Activated CD8-positive, alpha-beta memory T cell treated with anti-CD3 and anti-CD28 coated beads, Interleukin-2, amount 50 U/mL, for 4 hours (primary cell): ENCODE measurements at regions not wholly inside any gene's neighbourhood (a gene's known extent, or its start where the extent isn't known, plus 50 kb on each side); places are given as distances from the start of the nearest gene placed in this dataset.

Experiments
- DNase-seq: peaks from one replicate; pipeline ENCODE4 v3.0.0-alpha.2; 2020

- DNase-seq = no peak
Observed at GRCh38 chr13:59332966-59333365, 830.8 kb downstream of the DIAPH3 start.

- no peak for DNase-seq
Observed at GRCh38 chr13:59337070-59337469, 826.7 kb downstream of the DIAPH3 start.

DNA sequence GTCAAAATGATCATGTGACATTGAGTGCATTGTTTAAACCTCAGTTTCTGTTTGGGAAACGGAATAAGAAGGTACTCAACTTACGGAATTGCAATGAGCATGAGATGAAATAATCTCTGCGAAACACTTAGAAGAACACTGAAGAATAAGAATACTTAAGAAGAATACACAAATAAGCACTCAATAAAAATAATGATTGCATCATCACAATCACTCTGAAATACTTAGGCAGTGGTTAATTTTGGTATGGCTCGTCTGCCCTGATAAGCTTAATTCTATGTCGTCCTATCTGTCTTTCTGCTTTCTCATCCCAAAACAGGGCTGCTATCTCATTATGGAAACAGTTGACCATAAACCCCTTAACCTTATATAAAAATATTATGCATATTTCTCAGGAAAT lies 823.6 kb downstream of the DIAPH3 start:
- DNase-seq = no peak

GRCh38 chr13:59340581-59340980 lies 823.1 kb downstream of the DIAPH3 start:
- no peak for DNase-seq

GRCh38 chr13:59342400-59342799 lies 821.3 kb downstream of the DIAPH3 start:
- no peak for DNase-seq

DNA sequence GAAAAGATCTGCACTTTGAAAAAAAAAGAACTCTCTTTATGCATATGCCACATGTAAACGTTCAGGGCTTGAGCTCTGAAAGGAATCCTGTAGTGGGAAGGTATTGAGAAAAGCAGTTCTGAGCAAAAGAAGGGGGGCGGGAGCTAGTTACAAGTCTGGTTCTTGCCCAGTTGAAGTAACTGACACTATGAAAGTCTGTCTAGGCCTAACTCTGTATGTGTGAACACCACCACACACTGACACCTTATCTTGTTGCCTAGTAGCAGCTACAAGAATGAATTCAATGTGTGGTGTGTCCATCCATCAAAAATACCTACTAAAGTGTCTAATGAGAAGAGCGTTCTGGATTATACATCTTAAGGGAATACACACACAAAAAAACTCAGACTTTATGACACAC lies 820.6 kb downstream of the DIAPH3 start:
- DNase-seq = no peak

DNA sequence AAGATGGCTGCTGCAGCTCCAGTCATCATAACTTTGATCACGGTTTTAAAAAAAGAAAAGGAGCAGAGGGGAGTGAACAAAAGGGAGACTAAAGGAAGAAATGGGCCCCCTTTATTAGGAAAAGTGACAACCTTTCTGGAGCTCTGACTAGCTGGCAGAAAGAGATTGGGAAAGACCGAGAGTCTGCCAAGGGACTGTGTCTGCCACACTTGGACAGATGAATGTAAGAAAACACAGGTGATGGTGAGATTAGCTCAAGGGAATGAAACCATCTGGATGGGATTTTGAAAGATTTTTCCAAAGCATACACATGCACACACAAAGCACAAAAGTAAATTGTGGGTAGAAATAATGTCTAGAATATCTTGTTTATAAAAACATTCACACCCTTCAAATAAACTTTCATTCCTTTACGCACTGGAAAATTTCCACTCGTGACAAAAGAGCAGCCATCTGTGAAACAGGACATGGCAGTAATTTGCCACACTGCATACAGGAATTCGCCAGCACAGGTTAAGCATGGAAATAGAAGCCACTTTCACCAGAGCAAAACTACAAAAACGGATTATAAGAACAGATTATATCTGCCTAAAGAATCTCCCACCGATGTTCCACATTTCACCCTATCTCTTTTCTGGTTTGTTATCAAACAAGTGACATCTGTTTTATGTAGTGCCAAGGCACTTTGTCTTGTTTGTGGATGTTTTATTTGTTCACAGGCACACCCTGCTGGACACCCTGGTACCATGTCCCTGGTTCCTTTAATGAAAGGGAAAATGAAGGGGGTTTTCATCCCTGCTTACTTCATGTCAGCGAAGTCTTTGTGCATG lies 819.5 kb downstream of the DIAPH3 start:
- DNase-seq = no peak

- no peak for DNase-seq
Observed at GRCh38 chr13:59345311-59345710, 818.4 kb downstream of the DIAPH3 start.

DNA sequence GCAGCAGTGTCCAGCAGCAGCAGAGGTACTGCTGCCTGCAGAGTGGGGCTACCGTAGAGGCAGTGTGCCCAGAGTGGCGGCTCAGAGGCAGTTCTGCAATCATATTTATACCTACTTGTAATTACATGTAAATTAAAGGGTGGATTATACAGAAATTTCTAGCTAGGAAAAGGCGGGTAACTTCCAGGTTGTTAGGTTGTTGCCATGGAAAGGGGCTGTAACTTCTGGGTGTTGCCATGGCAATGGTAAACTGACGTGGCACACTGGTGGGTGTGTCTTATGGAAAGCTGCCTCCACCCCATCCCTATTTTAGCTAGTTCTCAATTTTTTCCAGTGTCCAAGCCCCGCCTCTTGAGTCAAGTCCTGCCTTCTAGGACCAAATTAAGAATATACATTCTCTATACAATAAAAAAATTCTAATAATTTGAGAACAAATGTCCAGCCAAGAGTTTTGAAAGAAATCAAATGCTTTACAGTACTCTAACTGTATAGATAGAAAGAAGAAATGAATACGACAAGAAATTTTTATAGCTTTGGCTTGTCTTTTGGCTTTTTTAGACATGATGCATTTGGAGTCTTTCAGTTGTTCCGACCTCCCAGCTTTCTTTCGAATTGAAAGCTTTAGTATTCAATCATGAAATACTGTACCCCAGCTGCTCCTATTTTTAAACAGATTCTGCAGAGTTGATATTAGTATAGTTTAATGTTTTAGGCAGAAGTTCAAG lies 816.6 kb downstream of the DIAPH3 start:
- no peak for DNase-seq

- no peak for DNase-seq
Observed at GRCh38 chr13:59348617-59349016, 815.1 kb downstream of the DIAPH3 start.

DNA sequence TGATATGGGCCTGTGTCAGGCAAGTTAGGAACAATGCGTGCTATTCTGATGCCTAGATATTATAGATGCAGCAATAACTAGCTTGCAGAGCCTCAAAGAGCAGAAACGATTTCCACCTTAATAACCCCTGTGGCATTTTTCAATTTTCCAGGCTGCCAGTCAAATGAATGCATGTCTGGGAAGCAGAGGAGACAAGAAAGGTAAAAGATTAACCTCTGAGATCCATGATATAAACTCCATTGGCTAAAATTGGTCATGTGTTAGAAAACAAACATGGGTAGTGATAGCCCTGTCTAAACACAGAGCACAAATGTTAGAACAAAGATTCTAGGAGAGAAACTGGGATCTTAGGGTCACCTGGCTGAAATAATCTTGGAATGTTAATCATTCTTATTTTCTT lies 811.1 kb downstream of the DIAPH3 start:
- no peak for DNase-seq

DNA sequence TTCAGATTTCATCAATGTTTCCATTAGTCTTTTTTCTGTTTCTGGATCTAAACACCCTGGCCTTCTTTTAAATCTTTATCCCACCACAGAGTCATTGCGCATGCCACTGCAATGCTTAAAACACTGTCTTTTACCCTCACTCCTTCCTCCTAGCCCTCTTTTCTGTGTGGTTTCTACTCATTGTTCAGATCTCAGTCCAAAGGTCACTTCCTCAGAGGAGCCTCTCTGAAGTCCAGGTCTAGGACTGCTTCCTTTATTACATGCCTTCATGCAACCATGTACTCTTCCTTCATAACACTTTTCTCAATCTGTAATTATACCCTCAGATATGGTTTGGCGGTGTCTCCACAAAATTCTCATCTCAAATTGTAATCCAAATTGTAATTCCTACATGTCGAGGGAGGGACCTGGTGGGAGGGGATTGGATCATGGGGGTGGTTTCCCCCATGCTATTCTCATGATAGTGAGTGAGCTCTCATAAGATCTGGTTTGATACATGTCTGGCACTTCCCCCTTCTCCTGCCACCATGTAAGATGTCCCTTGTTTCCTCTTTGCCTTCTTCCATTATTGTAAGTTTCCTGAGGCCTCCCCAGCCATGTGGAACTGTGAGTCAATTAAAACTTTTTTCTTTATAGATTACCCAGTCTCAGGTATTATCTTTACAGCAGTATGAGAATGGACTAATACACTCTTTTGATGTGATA lies 808.9 kb downstream of the DIAPH3 start:
- DNase-seq = no peak

DNA sequence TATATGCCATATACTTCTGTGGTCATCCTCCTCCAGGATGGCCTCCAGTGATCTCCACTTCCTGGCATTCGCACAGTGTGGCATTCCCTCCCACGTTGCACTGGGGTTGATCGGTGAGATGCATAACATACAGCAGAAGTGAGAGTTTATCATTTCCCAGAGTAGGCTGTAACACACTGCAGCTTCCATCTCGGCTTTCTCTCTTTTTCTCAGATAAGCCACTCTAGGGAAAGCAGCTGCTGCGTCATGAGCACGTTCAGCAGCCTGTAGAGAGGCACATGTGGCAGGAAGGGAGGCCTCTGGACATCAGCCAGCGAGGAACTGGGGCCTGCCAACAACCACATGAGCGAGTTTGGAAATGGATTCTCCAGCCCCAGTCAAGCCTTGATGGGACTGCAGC lies 807.1 kb downstream of the DIAPH3 start:
- no peak for DNase-seq

DNA sequence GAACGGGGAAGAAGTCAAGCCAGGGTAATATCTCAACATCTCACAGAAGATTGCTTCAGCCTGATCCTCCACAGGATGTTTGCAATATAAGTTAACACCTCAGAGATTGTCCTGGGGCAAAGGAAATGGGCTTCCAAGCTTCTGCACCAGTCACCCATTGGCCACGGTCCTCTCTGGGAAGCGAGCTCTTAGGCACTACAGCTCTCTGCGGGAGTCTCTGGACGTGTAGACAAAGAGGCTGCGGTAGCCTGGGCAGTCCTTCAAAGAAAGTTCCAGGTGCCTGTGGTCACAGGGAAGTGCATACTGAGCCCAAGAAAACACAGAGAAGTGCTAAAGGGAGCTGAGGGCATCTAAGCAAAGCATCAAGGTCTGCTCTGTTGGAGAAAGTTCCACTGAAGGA lies 805.7 kb downstream of the DIAPH3 start:
- no peak for DNase-seq

DNA sequence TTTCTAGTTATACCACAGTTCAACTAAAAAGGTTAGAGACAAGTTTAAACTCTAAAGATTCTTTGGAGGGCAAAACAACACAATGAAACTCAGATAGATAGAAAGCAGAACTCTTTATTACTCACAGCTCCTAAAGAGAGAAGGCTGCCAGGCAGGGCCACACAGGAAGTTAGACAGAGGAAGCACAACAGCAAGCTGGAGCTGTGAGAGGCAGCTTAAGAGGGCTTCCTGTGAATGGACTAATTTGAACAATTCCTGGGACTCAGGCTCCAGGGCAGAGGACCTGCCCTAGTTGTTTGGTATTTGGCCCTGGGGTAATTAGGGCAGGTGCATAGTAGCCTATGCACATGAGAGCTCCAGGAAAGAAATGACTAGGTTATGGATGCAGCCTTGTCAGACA lies 803.6 kb downstream of the DIAPH3 start:
- DNase-seq = no peak

DNA sequence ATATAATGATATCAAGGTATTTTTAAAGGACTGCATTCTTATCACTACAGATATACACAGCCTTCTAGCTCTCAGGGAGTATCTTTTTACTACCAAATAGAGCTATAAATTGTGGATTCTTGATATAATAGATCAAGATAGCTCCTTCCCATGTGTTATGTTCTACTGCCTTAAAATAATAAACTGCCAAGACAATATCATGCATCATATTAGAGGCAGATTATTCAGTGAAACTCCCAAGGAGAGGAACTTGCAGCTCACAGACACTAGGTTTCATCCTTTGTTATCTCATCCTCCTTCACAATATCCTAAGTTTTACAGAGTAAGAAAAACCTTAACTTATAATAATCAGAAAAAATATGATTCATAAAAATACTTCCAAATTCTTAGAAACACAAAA lies 802.8 kb downstream of the DIAPH3 start:
- DNase-seq = no peak

DNA sequence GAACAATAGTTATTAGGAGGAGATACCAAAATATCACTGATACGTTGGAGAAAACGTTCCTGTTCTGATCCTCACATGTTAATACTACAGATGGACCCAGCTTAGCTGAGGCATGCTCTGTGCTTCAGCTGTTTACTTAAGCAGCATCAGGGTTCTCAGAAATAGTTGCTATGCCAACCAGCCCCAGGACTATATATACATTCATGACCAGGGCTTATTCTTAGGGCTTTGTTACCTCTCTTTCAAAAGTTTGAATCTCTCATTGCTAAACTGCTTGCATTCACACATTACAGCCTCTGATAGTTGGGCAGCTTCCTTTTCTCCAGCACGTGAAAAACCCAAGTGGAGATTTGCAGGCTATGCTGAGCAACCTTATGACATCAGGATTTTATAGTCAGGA lies 800.4 kb downstream of the DIAPH3 start:
- DNase-seq = no peak

DNA sequence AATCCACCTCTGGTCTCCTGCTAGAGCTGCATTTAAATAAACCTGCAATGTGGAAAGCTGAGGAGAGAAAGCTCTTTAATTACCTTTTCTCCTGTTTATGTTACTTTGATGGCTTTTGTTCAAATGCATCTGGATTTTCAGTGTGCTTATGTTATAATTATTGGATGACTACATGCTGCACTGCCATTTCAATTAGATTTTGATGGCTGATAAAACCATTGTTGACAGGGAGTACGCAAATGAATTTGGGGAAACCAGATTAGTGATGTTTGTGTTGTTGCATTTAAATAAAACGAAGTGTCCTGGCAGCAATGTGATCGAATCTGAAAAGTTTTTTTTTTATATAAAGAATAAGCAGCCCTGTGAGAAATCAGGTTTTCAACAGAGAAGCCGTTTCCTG lies 799.8 kb downstream of the DIAPH3 start:
- DNase-seq = no peak

DNA sequence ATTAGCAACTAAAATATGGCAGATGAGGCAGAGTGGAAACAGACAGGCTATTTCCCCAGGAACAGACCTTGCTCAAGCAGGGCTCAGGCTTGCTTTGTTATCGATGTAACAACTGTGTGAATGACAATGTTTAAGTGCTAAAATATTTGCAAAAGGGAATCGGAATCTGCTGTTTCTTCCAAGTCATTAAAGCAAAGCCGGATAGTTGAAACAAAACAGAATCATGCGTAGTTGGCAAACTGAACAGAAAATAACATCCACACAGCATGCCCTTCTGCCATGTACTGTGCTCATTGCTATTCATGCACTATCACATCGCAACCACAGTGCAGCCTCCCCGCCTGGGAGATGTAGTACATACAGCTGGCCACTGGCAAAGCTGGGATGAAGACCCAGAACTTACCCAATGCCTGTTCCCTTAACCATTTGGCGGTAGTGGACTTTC lies 799.1 kb downstream of the DIAPH3 start:
- DNase-seq = no peak

GRCh38 chr13:59367467-59367866 lies 796.3 kb downstream of the DIAPH3 start:
- DNase-seq = no peak

GRCh38 chr13:59367904-59368303 lies 795.8 kb downstream of the DIAPH3 start:
- DNase-seq = no peak

DNA sequence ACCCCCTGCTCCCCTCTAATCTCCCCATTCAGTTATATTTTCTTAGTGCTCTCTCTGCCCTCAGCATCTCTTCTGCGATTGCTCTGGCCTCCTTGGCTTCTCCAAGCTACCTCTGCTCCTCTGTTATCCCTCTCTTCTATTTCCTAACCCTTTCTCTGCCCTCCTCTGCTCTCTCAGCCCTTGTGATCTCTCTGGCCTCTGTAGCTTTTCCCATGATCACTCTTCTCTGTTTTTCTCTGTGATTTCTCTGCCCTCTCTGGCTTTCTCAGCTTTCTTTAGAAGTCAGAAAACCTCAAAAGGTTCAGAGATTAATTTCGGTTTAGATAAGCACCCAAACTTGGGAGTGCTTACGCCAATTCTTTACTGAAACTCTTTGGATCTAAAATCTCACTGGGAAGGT lies 795.0 kb downstream of the DIAPH3 start:
- DNase-seq = no peak

DNA sequence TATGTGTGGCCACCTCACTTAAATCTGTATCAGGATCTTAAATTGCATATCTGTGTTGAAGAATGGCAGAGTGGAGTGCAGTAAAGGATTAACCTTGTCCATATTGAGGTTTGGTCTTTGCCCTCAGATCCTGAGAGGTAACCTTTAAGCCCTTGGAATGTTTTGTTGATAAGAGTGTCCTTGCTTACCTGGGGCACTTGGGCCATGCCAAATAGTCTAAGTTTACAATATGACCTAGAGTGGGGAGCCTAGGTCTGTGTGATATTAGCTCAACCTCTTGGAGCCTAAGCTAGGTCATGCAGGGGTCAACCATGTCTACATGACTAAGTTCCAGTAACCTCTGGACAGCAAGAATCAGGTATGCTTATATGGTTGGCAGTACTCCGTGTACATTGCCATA lies 792.5 kb downstream of the DIAPH3 start:
- DNase-seq = no peak

- DNase-seq = no peak
Observed at GRCh38 chr13:59373341-59373740, 790.4 kb downstream of the DIAPH3 start.
